KMS-11 (cell line): ENCODE measurements at regions not wholly inside any gene's neighbourhood (a gene's known extent, or its start where the extent isn't known, plus 50 kb on each side); places are given as distances from the start of the nearest gene placed in this dataset.

Experiments used
- H2AFZ ChIP-seq: fragments of 200-600 bp; sonication (generic); 2 replicates; pipeline ENCODE4 v1.6.1; 2016; ENCODE audit warnings: antibody characterized with exemption, mixed run types, low read depth
- H3K27ac ChIP-seq: fragments of 200-600 bp; sonication (generic); 2 replicates; pipeline ENCODE4 v1.6.1; 2016; ENCODE audit warnings: mild to moderate bottlenecking, mixed run types
- H3K27me3 ChIP-seq: fragments of 200-600 bp; sonication (generic); 2 replicates; pipeline ENCODE4 v1.6.1; 2017; ENCODE audit warnings: mild to moderate bottlenecking, low read depth, mixed run types, moderate library complexity; ENCODE audit not compliant: insufficient read depth
- H3K36me3 ChIP-seq: fragments of 200-600 bp; sonication (generic); 2 replicates; pipeline ENCODE4 v1.6.1; 2017; ENCODE audit warnings: mild to moderate bottlenecking, mixed run types; ENCODE audit not compliant: insufficient read depth
- H3K4me1 ChIP-seq: fragments of 200-600 bp; sonication (generic); 2 replicates; pipeline ENCODE4 v1.6.1; 2016; ENCODE audit warnings: mild to moderate bottlenecking, low read depth, mixed run types; ENCODE audit not compliant: poor library complexity, severe bottlenecking
- H3K4me2 ChIP-seq: fragments of 200-600 bp; sonication (generic); 2 replicates; pipeline ENCODE4 v1.7.0; 2016; ENCODE audit warnings: mild to moderate bottlenecking, mixed run types
- H3K4me3 ChIP-seq: fragments of 200-600 bp; sonication (generic); IDR thresholded peaks from 2 replicates; pipeline ENCODE4 v1.6.1; 2017; ENCODE audit warnings: low read depth, low read length, mixed read lengths; ENCODE audit not compliant: insufficient read depth
- H3K79me2 ChIP-seq: fragments of 200-600 bp; sonication (generic); 2 replicates; pipeline ENCODE4 v1.6.1; 2016; ENCODE audit warnings: low read depth, mixed run types; ENCODE audit not compliant: insufficient read depth
- H3K9ac ChIP-seq: fragments of 200-600 bp; sonication (generic); 2 replicates; pipeline ENCODE4 v1.6.1; 2016; ENCODE audit warnings: mild to moderate bottlenecking, mixed run types
- H4K20me1 ChIP-seq: fragments of 200-600 bp; sonication (generic); 2 replicates; pipeline ENCODE4 v1.6.1; 2016; ENCODE audit warnings: mild to moderate bottlenecking, mixed run types; ENCODE audit not compliant: insufficient read depth
- TF ChIP-seq, protein P1 (sequence below): fragments of 200-600 bp; sonication (generic); conservative IDR thresholded peaks from 2 replicates; pipeline ENCODE4 v1.6.1; 2017; ENCODE audit warnings: low read depth, mild to moderate bottlenecking, antibody characterized with exemption, low read length, moderate library complexity, mixed read lengths

DNA sequence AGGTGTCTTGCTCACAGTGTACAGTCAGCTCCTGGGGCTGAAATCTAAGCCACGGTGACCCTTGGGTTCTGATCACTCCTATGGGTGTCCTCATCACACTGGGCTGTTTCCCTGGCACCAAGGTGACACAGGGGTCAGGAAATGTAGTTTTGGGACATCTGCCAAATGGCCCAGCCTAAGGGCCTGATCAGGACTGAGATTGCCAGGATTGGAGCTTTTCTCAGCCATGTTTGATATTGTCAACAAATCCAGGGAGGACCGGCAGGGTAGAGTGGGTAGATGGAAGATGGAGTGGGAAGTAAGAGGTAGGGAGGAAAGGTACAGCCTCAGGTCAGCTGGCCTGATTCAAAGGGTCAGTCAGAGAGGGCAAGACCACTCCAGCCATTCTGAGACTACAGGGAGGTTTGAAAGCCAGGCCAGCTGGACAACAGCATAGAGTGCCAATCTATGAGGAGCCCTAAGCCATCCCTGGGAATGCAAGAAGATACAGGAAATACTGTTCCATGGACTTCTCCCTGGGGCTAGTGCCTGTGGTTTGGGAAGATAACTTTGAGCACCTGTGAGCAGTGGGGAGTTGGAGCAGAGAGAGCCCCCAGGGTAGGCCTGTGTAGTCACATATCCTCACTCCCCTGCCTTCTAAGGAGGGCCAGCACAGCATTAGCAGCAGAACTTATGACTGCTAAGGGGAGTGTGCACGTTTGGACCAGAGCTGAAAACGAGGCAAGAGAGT lies 377.3 kb upstream of the ZMIZ1 start:
- Histone ChIP-seq H3K9ac (no peak overlapping the region), H3K4me1 (no peaks in the 10 kb centered on the region), H3K4me3 (no peak overlapping the region), H3K27ac (no peak overlapping the region), H3K4me2 (no peak overlapping the region), H3K36me3 (no peaks in the 10 kb centered on the region), H4K20me1 (no peaks in the 10 kb centered on the region), H3K27me3 (no peaks in the 10 kb centered on the region), H3K79me2 (no peaks in the 10 kb centered on the region), H2AFZ (no peak overlapping the region)
- TF ChIP-seq, protein P1, sequence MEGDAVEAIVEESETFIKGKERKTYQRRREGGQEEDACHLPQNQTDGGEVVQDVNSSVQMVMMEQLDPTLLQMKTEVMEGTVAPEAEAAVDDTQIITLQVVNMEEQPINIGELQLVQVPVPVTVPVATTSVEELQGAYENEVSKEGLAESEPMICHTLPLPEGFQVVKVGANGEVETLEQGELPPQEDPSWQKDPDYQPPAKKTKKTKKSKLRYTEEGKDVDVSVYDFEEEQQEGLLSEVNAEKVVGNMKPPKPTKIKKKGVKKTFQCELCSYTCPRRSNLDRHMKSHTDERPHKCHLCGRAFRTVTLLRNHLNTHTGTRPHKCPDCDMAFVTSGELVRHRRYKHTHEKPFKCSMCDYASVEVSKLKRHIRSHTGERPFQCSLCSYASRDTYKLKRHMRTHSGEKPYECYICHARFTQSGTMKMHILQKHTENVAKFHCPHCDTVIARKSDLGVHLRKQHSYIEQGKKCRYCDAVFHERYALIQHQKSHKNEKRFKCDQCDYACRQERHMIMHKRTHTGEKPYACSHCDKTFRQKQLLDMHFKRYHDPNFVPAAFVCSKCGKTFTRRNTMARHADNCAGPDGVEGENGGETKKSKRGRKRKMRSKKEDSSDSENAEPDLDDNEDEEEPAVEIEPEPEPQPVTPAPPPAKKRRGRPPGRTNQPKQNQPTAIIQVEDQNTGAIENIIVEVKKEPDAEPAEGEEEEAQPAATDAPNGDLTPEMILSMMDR: no peak

DNA sequence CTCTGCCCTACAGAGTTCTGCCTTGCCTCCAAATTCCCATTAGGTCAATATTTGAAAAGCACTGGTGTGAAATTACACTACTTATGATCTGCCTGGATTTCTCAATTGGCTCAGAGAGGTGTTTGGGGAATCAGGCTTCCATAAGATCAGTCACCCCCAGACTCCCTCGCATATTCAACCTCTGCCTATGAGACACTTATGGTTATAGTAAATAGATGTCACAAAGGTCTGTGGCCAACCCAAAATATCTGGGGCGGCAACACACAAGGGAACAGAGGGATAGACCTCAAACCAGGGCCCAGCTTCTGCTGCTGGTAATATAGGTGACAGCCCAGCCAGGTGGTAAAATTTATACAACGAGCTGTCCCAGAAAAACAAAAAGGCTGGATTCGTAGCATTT lies 376.7 kb upstream of the ZMIZ1 start:
- TF ChIP-seq, protein P1: no peak
- no peak overlapping the region for H3K4me2 ChIP-seq
- no peaks in the 10 kb centered on the region for H3K27me3 ChIP-seq
- no peak overlapping the region for H3K4me3 ChIP-seq
- no peaks in the 10 kb centered on the region for H3K79me2 ChIP-seq
- no peaks in the 10 kb centered on the region for H4K20me1 ChIP-seq
- no peaks in the 10 kb centered on the region for H3K36me3 ChIP-seq
- H2AFZ ChIP-seq: no peak overlapping the region
- no peaks in the 10 kb centered on the region for H3K4me1 ChIP-seq
- no peak overlapping the region for H3K27ac ChIP-seq
- no peak overlapping the region for H3K9ac ChIP-seq

DNA sequence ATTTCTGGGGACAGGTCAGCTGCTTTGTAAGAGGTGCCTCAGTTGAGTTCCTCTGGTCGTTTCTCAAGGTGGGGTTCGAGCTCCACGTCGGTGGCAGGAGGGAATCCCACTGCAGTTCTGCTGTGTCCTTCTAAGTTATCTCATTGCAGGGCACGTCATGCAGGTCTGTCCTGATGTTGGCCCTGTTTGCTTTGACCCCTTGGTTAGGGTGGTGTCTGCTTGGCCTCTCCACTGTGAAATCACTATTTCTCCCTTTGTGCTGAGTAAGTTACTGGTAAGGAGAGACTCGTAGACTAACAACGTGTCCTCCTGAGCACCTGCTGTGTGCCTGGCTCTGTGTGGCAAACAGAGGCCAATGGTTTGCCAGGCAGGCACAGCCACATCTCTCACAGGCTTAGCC lies 372.9 kb upstream of the ZMIZ1 start:
- no peak overlapping the region for H3K4me3 ChIP-seq
- no peak overlapping the region for H3K9ac ChIP-seq
- TF ChIP-seq, protein P1: no peak
- H3K79me2 ChIP-seq: no peaks in the 10 kb centered on the region
- no peak overlapping the region for H3K27ac ChIP-seq
- no peaks in the 10 kb centered on the region for H4K20me1 ChIP-seq
- H2AFZ ChIP-seq: no peak overlapping the region
- H3K27me3 ChIP-seq: no peaks in the 10 kb centered on the region
- H3K4me2 ChIP-seq: no peak overlapping the region
- no peaks in the 10 kb centered on the region for H3K36me3 ChIP-seq
- H3K4me1 ChIP-seq: no peaks in the 10 kb centered on the region

DNA sequence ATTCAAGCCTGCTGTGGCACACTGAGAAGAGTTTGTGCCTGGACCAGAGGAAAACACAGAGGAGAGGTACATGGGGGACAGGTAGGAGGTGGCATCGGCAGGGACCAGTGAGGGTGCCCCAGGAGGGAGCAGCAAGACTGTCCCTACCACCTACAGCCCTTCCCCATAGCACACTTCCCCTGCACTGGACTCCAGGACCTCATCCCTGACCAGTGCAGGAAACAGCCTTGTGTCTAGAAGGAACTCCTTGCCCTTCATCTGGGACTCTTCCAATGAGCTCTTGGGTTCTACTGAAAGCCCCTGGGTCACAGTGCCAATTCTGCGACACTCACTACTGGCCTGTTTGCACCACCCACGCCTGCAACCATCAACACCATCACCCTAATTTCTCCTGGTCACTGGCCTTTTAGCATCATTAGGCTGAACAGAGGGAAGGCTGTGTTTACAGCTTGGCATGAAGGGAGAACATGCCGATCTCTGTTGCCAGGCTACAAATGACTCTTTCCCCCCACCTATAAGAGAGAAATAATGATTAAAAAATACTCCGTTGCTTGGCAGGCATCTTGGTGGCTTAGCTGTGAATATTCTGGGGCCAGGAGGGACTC lies 371.9 kb upstream of the ZMIZ1 start:
- Histone ChIP-seq H3K27ac (no peak overlapping the region), H3K36me3 (no peaks in the 10 kb centered on the region), H3K4me2 (no peak overlapping the region), H3K79me2 (no peaks in the 10 kb centered on the region), H4K20me1 (no peaks in the 10 kb centered on the region), H3K4me3 (no peak overlapping the region), H3K4me1 (no peaks in the 10 kb centered on the region), H2AFZ (no peak overlapping the region), H3K27me3 (no peaks in the 10 kb centered on the region), H3K9ac (no peak overlapping the region)
- TF ChIP-seq, protein P1: no peak
